ENCODE measurements at regions not wholly inside any gene's neighbourhood (a gene's known extent, or its start where the extent isn't known, plus 50 kb on each side); places are given as distances from the start of the nearest gene placed in this dataset.

GRCh38 chr2:556485-556884, 120.7 kb downstream of the TMEM18 start:
- FAIRE-seq (no peak), DNase-seq (ENCODE audit: insufficient read length, low spot score) (no peak)
- TF ChIP-seq TAF1 (IDR thresholded peaks at IDR 0.05; ENCODE audit: low read depth, low read length) = no peak
- no peak for TF ChIP-seq POLR2A (IDR thresholded peaks at IDR 0.05; ENCODE audit: low read depth, low read length)
- no peak for TF ChIP-seq POLR2AphosphoS5 (IDR thresholded peaks at IDR 0.05; ENCODE audit: low read depth, low read length)
- no peak for TF ChIP-seq SPI1 (IDR thresholded peaks at IDR 0.05; ENCODE audit: low read depth, low read length)
- no peak for TF ChIP-seq PAX5 (IDR thresholded peaks at IDR 0.05; ENCODE audit: insufficient read depth, low read length, severe bottlenecking)
- no peak for TF ChIP-seq POU2F2 (IDR thresholded peaks at IDR 0.05; ENCODE audit: low read depth, low read length)

- FAIRE-seq (peak; percentile 13), DNase-seq (ENCODE audit: insufficient read length, low spot score) (no peak)
- TF ChIP-seq POU2F2 (IDR thresholded peaks at IDR 0.05; ENCODE audit: low read depth, low read length) = no peak
- no peak for TF ChIP-seq SPI1 (IDR thresholded peaks at IDR 0.05; ENCODE audit: low read depth, low read length)
- no peak for TF ChIP-seq TAF1 (IDR thresholded peaks at IDR 0.05; ENCODE audit: low read depth, low read length)
- no peak for TF ChIP-seq PAX5 (IDR thresholded peaks at IDR 0.05; ENCODE audit: insufficient read depth, low read length, severe bottlenecking)
- TF ChIP-seq POLR2AphosphoS5 (IDR thresholded peaks at IDR 0.05; ENCODE audit: low read depth, low read length) = no peak
- TF ChIP-seq POLR2A (IDR thresholded peaks at IDR 0.05; ENCODE audit: low read depth, low read length) = no peak
Measured at GRCh38 chr2:555164-555922, 121.9 kb downstream of the TMEM18 start.

- DNase-seq (ENCODE audit: insufficient read length, low spot score) (no peak), FAIRE-seq (no peak)
- TF ChIP-seq PAX5 (IDR thresholded peaks at IDR 0.05; ENCODE audit: insufficient read depth, low read length, severe bottlenecking) = no peak
- no peak for TF ChIP-seq POU2F2 (IDR thresholded peaks at IDR 0.05; ENCODE audit: low read depth, low read length)
- TF ChIP-seq TAF1 (IDR thresholded peaks at IDR 0.05; ENCODE audit: low read depth, low read length) = no peak
- TF ChIP-seq SPI1 (IDR thresholded peaks at IDR 0.05; ENCODE audit: low read depth, low read length) = no peak
- no peak for TF ChIP-seq POLR2A (IDR thresholded peaks at IDR 0.05; ENCODE audit: low read depth, low read length)
- no peak for TF ChIP-seq POLR2AphosphoS5 (IDR thresholded peaks at IDR 0.05; ENCODE audit: low read depth, low read length)
Measured at GRCh38 chr2:554444-554843, 122.8 kb downstream of the TMEM18 start.

GRCh38 chr2:552906-553305, 124.3 kb downstream of the TMEM18 start:
- DNase-seq (ENCODE audit: insufficient read length, low spot score) (no peak), FAIRE-seq (no peak)
- TF ChIP-seq SPI1 (IDR thresholded peaks at IDR 0.05; ENCODE audit: low read depth, low read length) (no peak), TAF1 (IDR thresholded peaks at IDR 0.05; ENCODE audit: low read depth, low read length) (no peak), POLR2A (IDR thresholded peaks at IDR 0.05; ENCODE audit: low read depth, low read length) (no peak), POU2F2 (IDR thresholded peaks at IDR 0.05; ENCODE audit: low read depth, low read length) (no peak)

- TF ChIP-seq SPI1 (IDR thresholded peaks at IDR 0.05; ENCODE audit: low read depth, low read length) = no peak
- TF ChIP-seq PAX5 (IDR thresholded peaks at IDR 0.05; ENCODE audit: insufficient read depth, low read length, severe bottlenecking) = no peak
- TF ChIP-seq TAF1 (IDR thresholded peaks at IDR 0.05; ENCODE audit: low read depth, low read length) = no peak
- no peak for TF ChIP-seq POU2F2 (IDR thresholded peaks at IDR 0.05; ENCODE audit: low read depth, low read length)
- TF ChIP-seq POLR2AphosphoS5 (IDR thresholded peaks at IDR 0.05; ENCODE audit: low read depth, low read length) = no peak
- no peak for TF ChIP-seq POLR2A (IDR thresholded peaks at IDR 0.05; ENCODE audit: low read depth, low read length)
- no peak for FAIRE-seq
- DNase-seq (ENCODE audit: insufficient read length, low spot score) = no peak
Measured at GRCh38 chr2:551621-552020, 125.6 kb downstream of the TMEM18 start.

GRCh38 chr2:550860-551567, 126.2 kb downstream of the TMEM18 start:
- FAIRE-seq = peak; percentile 75
- DNase-seq (ENCODE audit: insufficient read length, low spot score) = no peak
- TF ChIP-seq TAF1 (IDR thresholded peaks at IDR 0.05; ENCODE audit: low read depth, low read length) = no peak
- no peak for TF ChIP-seq SPI1 (IDR thresholded peaks at IDR 0.05; ENCODE audit: low read depth, low read length)

- no peak for TF ChIP-seq POLR2AphosphoS5 (IDR thresholded peaks at IDR 0.05; ENCODE audit: low read depth, low read length)
- TF ChIP-seq POU2F2 (IDR thresholded peaks at IDR 0.05; ENCODE audit: low read depth, low read length) = no peak
- no peak for TF ChIP-seq PAX5 (IDR thresholded peaks at IDR 0.05; ENCODE audit: insufficient read depth, low read length, severe bottlenecking)
- TF ChIP-seq SPI1 (IDR thresholded peaks at IDR 0.05; ENCODE audit: low read depth, low read length) = no peak
- TF ChIP-seq POLR2A (IDR thresholded peaks at IDR 0.05; ENCODE audit: low read depth, low read length) = no peak
- no peak for TF ChIP-seq TAF1 (IDR thresholded peaks at IDR 0.05; ENCODE audit: low read depth, low read length)
- FAIRE-seq (no peak), DNase-seq (ENCODE audit: insufficient read length, low spot score) (no peak)
Measured at GRCh38 chr2:545711-546650, 131.2 kb downstream of the TMEM18 start.

- no peak for TF ChIP-seq POLR2AphosphoS5 (IDR thresholded peaks at IDR 0.05; ENCODE audit: low read depth, low read length)
- TF ChIP-seq POU2F2 (IDR thresholded peaks at IDR 0.05; ENCODE audit: low read depth, low read length) = no peak
- TF ChIP-seq SPI1 (IDR thresholded peaks at IDR 0.05; ENCODE audit: low read depth, low read length) = no peak
- TF ChIP-seq PAX5 (IDR thresholded peaks at IDR 0.05; ENCODE audit: insufficient read depth, low read length, severe bottlenecking) = no peak
- no peak for TF ChIP-seq TAF1 (IDR thresholded peaks at IDR 0.05; ENCODE audit: low read depth, low read length)
- TF ChIP-seq POLR2A (IDR thresholded peaks at IDR 0.05; ENCODE audit: low read depth, low read length) = no peak
- DNase-seq (ENCODE audit: insufficient read length, low spot score) = no peak
- no peak for FAIRE-seq
Measured at GRCh38 chr2:545228-545627, 132.0 kb downstream of the TMEM18 start.

GRCh38 chr2:538646-539045, 138.6 kb downstream of the TMEM18 start:
- DNase-seq (ENCODE audit: insufficient read length, low spot score) (no peak), FAIRE-seq (no peak)
- TF ChIP-seq POLR2AphosphoS5 (IDR thresholded peaks at IDR 0.05; ENCODE audit: low read depth, low read length) (no peak), POU2F2 (IDR thresholded peaks at IDR 0.05; ENCODE audit: low read depth, low read length) (no peak), TAF1 (IDR thresholded peaks at IDR 0.05; ENCODE audit: low read depth, low read length) (no peak), SPI1 (IDR thresholded peaks at IDR 0.05; ENCODE audit: low read depth, low read length) (no peak), POLR2A (IDR thresholded peaks at IDR 0.05; ENCODE audit: low read depth, low read length) (no peak), PAX5 (IDR thresholded peaks at IDR 0.05; ENCODE audit: insufficient read depth, low read length, severe bottlenecking) (no peak)

Data from GM12891 (cell line).